ENCODE measurements at regions not wholly inside any gene's neighbourhood (a gene's known extent, or its start where the extent isn't known, plus 50 kb on each side); places are given as distances from the start of the nearest gene placed in this dataset.

GRCh38 chr5:83848941-83849340 lies 128.3 kb upstream of the HAPLN1 start:
- 0 out of 22 replicates have a peak, but pooled peaks cover 0 to 4% (median 0%) of the 10 kb centered on the region in 11 experiments for H3K9me3 ChIP-seq (replicated peaks in 1 of 11)
- no peak overlapping the region for H3K4me3 ChIP-seq
- H3K36me3 ChIP-seq, result no peaks in the 10 kb centered on the region
- no peak overlapping the region for H3K27ac ChIP-seq
- no peak for TF ChIP-seq Cebpa-rat (IDR thresholded peaks at IDR 0.05)
- H4K20me1 ChIP-seq, result no peaks in the 10 kb centered on the region
- no peak overlapping the region for H3K9ac ChIP-seq
- no peaks in the 10 kb centered on the region for H3K27me3 ChIP-seq
- peak overlapping the region in 2 of 11 experiments; percentile 10 to 20; a peak in 1 of 22 replicates for H3K4me2 ChIP-seq
- H3K4me1 ChIP-seq, result peaks cover 0 to 12% (median 10%) of the 10 kb centered on the region in 10 experiments; a peak in 17 of 20 replicates

DNA sequence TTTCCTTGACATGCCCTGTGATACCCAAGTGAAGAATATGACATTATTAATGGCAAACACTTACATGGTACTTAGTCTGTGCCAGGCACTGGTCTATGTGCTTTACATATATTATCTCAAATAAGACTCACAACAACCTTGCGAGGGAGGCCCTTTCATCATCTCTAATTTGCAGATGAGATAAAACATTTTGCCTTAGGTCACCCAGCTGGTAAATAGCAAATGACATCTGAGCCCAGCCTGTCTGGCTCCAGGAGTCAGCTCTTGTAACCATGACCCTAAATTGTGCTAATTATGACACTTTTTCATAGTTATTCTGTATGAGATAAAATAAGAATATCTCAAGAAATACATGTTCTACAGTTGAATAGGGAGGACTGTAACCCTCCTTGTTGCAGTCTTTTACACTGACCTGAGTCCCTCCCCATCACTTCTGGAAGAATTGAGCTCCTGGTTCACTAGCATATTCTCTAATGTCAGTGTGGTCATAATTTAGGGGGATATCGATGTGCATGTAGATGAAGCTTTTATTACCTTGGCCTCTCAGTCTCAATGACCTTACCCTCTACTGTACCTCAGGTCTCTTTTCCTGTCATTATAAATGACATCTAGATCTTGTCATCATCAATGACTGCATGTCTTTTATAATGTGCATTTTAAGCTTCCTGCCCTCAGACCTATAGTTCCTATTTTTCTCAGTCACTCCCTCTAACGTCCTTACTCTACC lies 126.1 kb upstream of the HAPLN1 start:
- Histone ChIP-seq H3K27ac (no peak overlapping the region), H3K4me3 (no peak overlapping the region), H3K4me1 (peaks cover 0 to 13% (median 10%) of the 10 kb centered on the region in 10 experiments; a peak in 17 of 20 replicates), H3K27me3 (no peaks in the 10 kb centered on the region), H3K4me2 (no peak overlapping the region), H3K9ac (no peak overlapping the region), H3K36me3 (no peaks in the 10 kb centered on the region), H4K20me1 (no peaks in the 10 kb centered on the region), H3K9me3 (replicated peaks in 1 of 11) (0 out of 22 replicates have a peak, but pooled peaks cover 0 to 4% (median 0%) of the 10 kb centered on the region in 11 experiments)
- no peak for TF ChIP-seq Cebpa-rat (IDR thresholded peaks at IDR 0.05)

DNA sequence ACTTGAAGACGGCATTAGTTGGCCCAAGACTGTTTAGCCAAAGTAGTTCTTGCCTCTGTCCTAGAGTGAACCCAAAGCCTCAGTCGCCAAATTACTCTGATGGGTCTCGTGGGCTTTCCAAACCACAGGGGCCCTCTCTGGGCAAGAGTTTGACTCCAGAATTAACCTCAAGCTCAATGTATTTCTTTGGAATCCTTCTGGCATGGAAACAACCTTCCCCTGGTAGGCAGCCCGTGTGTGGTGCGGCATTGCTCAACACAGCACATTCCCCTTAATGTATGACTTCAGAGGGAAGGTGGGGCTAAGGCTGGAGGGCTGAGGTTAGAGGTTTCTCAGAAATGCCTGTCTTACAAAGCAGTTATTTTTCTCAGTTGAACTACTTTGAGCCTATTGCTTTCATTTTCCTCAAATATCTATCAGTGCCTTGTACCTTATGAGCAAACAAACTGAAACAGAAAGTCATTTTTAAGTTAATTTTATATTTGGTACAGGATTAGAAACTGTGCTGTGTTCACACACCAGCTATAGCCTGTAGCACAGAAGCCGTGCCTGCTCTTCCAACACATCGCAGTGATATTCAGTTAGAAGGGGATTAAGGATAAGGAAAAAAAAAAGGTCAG lies 123.9 kb upstream of the HAPLN1 start:
- no peaks in the 10 kb centered on the region for H4K20me1 ChIP-seq

GRCh38 chr5:83839788-83840187 lies 119.1 kb upstream of the HAPLN1 start:
- H3K4me3 ChIP-seq, result no peak overlapping the region
- no peaks in the 10 kb centered on the region for H3K9me3 ChIP-seq (replicated peaks in 1 of 11)
- TF ChIP-seq Cebpa-rat (IDR thresholded peaks at IDR 0.05), result no peak
- H3K4me1 ChIP-seq, result peaks cover 0 to 10% (median 7%) of the 10 kb centered on the region in 10 experiments; a peak in 14 of 20 replicates
- H3K4me2 ChIP-seq, result no peak overlapping the region
- H3K27me3 ChIP-seq, result no peaks in the 10 kb centered on the region
- H3K36me3 ChIP-seq, result no peaks in the 10 kb centered on the region
- H3K27ac ChIP-seq, result no peak overlapping the region
- no peaks in the 10 kb centered on the region for H4K20me1 ChIP-seq
- H3K9ac ChIP-seq, result no peak overlapping the region

More for the DNA sequence above, 123.9 kb upstream of the HAPLN1 start:
- TF ChIP-seq Cebpa-rat (IDR thresholded peaks at IDR 0.05), result peak in 2 of 11 experiments; percentile 25 to 47; a peak in 3 of 22 replicates
- no peaks in the 10 kb centered on the region for H3K27me3 ChIP-seq
- H3K9ac ChIP-seq, result no peak overlapping the region
- H3K36me3 ChIP-seq, result no peaks in the 10 kb centered on the region
- no peaks in the 10 kb centered on the region for H3K9me3 ChIP-seq (replicated peaks in 1 of 11)
- no peak overlapping the region for H3K4me3 ChIP-seq
- peaks cover 0 to 13% (median 10%) of the 10 kb centered on the region in 10 experiments; a peak in 17 of 20 replicates for H3K4me1 ChIP-seq
- H3K4me2 ChIP-seq, result peak overlapping the region in 10 of 11 experiments; percentile 2 to 56 (median 36); a peak in 14 of 22 replicates
- H3K27ac ChIP-seq, result peak overlapping the region in 3 of 11 experiments; percentile 3 to 21 (median 19); a peak in 2 of 22 replicates

DNA sequence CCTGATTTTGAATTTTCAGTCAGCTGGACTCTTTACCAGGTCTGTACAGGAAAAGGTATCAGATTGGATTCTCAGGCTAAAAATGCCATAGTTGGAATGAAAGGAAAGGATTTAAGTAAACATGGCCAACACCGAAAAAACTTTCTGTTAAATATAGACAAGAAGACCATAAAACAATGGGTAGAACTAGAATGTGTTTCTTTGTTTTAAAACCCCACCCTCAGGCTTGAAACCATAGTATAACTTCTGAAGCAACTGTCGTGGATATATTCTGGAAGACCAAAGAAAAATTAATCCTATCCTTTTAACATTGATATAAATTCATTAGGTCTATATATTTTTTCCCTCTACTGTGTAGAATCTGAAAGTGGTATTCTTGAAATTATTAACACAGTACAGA lies 118.6 kb upstream of the HAPLN1 start:
- no peak overlapping the region for H3K27ac ChIP-seq
- no peaks in the 10 kb centered on the region for H3K9me3 ChIP-seq (replicated peaks in 1 of 11)
- no peaks in the 10 kb centered on the region for H3K27me3 ChIP-seq
- no peaks in the 10 kb centered on the region for H3K36me3 ChIP-seq
- H3K4me2 ChIP-seq, result no peak overlapping the region
- no peak overlapping the region for H3K9ac ChIP-seq
- TF ChIP-seq Cebpa-rat (IDR thresholded peaks at IDR 0.05), result no peak
- H4K20me1 ChIP-seq, result no peaks in the 10 kb centered on the region
- no peak overlapping the region for H3K4me3 ChIP-seq
- H3K4me1 ChIP-seq, result peaks cover 0 to 4% (median 2%) of the 10 kb centered on the region in 10 experiments; a peak in 14 of 20 replicates

DNA sequence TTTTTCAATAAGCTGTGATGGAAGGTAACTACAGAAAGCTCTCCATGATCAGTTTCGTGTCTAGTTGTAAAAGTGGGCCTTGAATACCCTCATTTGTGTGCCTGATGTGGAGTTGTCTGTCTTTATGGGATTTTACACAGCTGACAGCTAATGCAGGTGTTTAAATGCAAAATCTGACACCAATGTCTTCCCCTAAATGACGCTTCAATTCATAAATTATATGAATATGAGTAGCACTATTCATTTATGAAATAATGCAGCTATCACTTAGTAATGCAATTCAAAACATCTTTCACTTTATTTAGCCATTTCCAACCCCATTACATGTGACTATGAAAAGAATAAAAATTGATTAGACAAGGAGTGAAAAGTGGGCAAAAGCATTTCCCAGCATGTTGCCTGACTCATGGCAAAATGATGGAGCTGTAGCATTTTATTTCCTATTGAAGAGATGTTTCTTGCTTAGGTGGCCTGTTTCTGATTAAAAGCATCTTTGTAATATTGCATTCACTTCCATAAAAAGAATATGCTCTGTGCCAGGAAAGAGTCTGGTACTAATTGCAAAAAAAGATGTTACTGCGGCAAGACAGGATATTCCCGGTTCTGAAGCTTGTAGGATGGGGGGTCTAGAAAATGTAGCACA lies 116.7 kb upstream of the HAPLN1 start:
- Histone ChIP-seq H3K9me3 (replicated peaks in 1 of 11) (0 out of 22 replicates have a peak, but pooled peaks cover 0 to 3% (median 0%) of the 10 kb centered on the region in 11 experiments), H3K36me3 (no peaks in the 10 kb centered on the region), H4K20me1 (no peaks in the 10 kb centered on the region), H3K4me3 (no peak overlapping the region), H3K4me2 (no peak overlapping the region), H3K4me1 (no peaks in the 10 kb centered on the region), H3K9ac (no peak overlapping the region), H3K27ac (no peak overlapping the region), H3K27me3 (no peaks in the 10 kb centered on the region)
- TF ChIP-seq Cebpa-rat (IDR thresholded peaks at IDR 0.05), result no peak

- no peaks in the 10 kb centered on the region for H3K4me1 ChIP-seq
- no peaks in the 10 kb centered on the region for H4K20me1 ChIP-seq
- TF ChIP-seq Cebpa-rat (IDR thresholded peaks at IDR 0.05), result no peak
These were observed 113.7 kb upstream of the HAPLN1 start for GRCh38 chr5:83834306-83834705.

GRCh38 chr5:83831834-83832233 lies 111.2 kb upstream of the HAPLN1 start:
- TF ChIP-seq Cebpa-rat (IDR thresholded peaks at IDR 0.05), result no peak
- 0 out of 22 replicates have a peak, but pooled peaks cover 0 to 3% (median 0%) of the 10 kb centered on the region in 11 experiments for H3K9me3 ChIP-seq (replicated peaks in 1 of 11)
- no peak overlapping the region for H3K27ac ChIP-seq
- H3K4me1 ChIP-seq, result peaks cover 0 to 8% (median 0%) of the 10 kb centered on the region in 10 experiments; a peak in 7 of 20 replicates
- no peaks in the 10 kb centered on the region for H3K36me3 ChIP-seq
- H3K9ac ChIP-seq, result no peak overlapping the region
- no peaks in the 10 kb centered on the region for H4K20me1 ChIP-seq
- no peaks in the 10 kb centered on the region for H3K27me3 ChIP-seq
- H3K4me3 ChIP-seq, result no peak overlapping the region
- H3K4me2 ChIP-seq, result no peak overlapping the region

More at GRCh38 chr5:83834306-83834705, 113.7 kb upstream of the HAPLN1 start:
- H3K4me2 ChIP-seq, result no peak overlapping the region
- no peak overlapping the region for H3K9ac ChIP-seq
- H3K27ac ChIP-seq, result no peak overlapping the region
- no peaks in the 10 kb centered on the region for H3K27me3 ChIP-seq
- no peak overlapping the region for H3K4me3 ChIP-seq
- 0 out of 22 replicates have a peak, but pooled peaks cover 0 to 3% (median 0%) of the 10 kb centered on the region in 11 experiments for H3K9me3 ChIP-seq (replicated peaks in 1 of 11)
- H3K36me3 ChIP-seq, result no peaks in the 10 kb centered on the region

- Histone ChIP-seq H3K4me3 (no peak overlapping the region), H4K20me1 (no peaks in the 10 kb centered on the region), H3K9ac (no peak overlapping the region), H3K36me3 (no peaks in the 10 kb centered on the region), H3K4me1 (peaks cover 0 to 9% (median 0%) of the 10 kb centered on the region in 10 experiments; a peak in 7 of 20 replicates), H3K9me3 (replicated peaks in 1 of 11) (no peaks in the 10 kb centered on the region), H3K27ac (no peak overlapping the region), H3K4me2 (peak overlapping the region in 4 of 11 experiments; percentile 8 to 60 (median 24); a peak in 8 of 22 replicates), H3K27me3 (no peaks in the 10 kb centered on the region)
- no peak for TF ChIP-seq Cebpa-rat (IDR thresholded peaks at IDR 0.05)
These were observed 106.5 kb upstream of the HAPLN1 start for GRCh38 chr5:83827111-83827557.
